Mesendoderm (in vitro differentiated cells): ENCODE measurements at regions not wholly inside any gene's neighbourhood (a gene's known extent, or its start where the extent isn't known, plus 50 kb on each side); places are given as distances from the start of the nearest gene placed in this dataset.

Experiments
- DNase-seq: peaks from one replicate; pipeline ENCODE4 v3.0.0; 2013
- H2AK5ac ChIP-seq: 2 replicates; pipeline ENCODE4 v1.6.1; 2013; ENCODE audit warnings: low read length, inconsistent platforms
- H2BK120ac ChIP-seq: 2 replicates; pipeline ENCODE4 v1.6.1; 2013; ENCODE audit warnings: low read depth, mild to moderate bottlenecking, low read length, moderate library complexity, mixed read lengths
- H2BK15ac ChIP-seq: replicated peaks from 2 replicates; pipeline ENCODE4 v1.6.1; 2013; ENCODE audit warnings: low read depth, mild to moderate bottlenecking, moderate library complexity
- H2BK5ac ChIP-seq: 2 replicates; pipeline ENCODE4 v1.6.1; 2013; ENCODE audit warnings: low read length, inconsistent platforms
- H3K18ac ChIP-seq: 2 replicates; pipeline ENCODE4 v1.6.1; 2013; ENCODE audit warnings: mild to moderate bottlenecking, low read length, mixed read lengths
- H3K23ac ChIP-seq: one replicate; pipeline ENCODE4 v1.6.1; 2013; ENCODE audit warnings: low read length
- H3K27ac ChIP-seq: 2 replicates; pipeline ENCODE4 v1.5.1; 2013; ENCODE audit warnings: low read depth, mild to moderate bottlenecking, inconsistent platforms, low read length, moderate library complexity
- H3K27me3 ChIP-seq: 2 replicates; pipeline ENCODE4 v1.6.1; 2013; ENCODE audit warnings: low read length, control low read depth, mild to moderate bottlenecking, inconsistent platforms; ENCODE audit not compliant: insufficient read depth, poor library complexity
- H3K36me3 ChIP-seq: 2 replicates; pipeline ENCODE4 v1.6.1; 2013; ENCODE audit warnings: low read length, inconsistent platforms; ENCODE audit not compliant: control insufficient read depth, insufficient read depth
- H3K4ac ChIP-seq: one replicate; pipeline ENCODE4 v1.6.1; 2013; ENCODE audit warnings: low read depth, mild to moderate bottlenecking, low read length, moderate library complexity
- H3K4me1 ChIP-seq: 2 replicates; pipeline ENCODE4 v1.6.1; 2013; ENCODE audit warnings: low read depth, low read length, inconsistent platforms; ENCODE audit not compliant: control insufficient read depth
- H3K4me2 ChIP-seq: 2 replicates; pipeline ENCODE4 v1.6.1; 2013; ENCODE audit warnings: low read length
- H3K4me3 ChIP-seq: 2 replicates; pipeline ENCODE4 v1.5.1; 2013; ENCODE audit warnings: mild to moderate bottlenecking, low read length
- H3K56ac ChIP-seq: one replicate; pipeline ENCODE4 v1.6.1; 2013; ENCODE audit warnings: low read length
- H3K79me1 ChIP-seq: 2 replicates; pipeline ENCODE4 v1.6.1; 2013; ENCODE audit warnings: low read length, inconsistent platforms
- H3K79me2 ChIP-seq: 2 replicates; pipeline ENCODE4 v1.6.1; 2013; ENCODE audit warnings: mild to moderate bottlenecking, low read length; ENCODE audit not compliant: control insufficient read depth, insufficient read depth
- H3K9ac ChIP-seq: 2 replicates; pipeline ENCODE4 v1.6.1; 2013; ENCODE audit warnings: low read length, inconsistent platforms
- H4K5ac ChIP-seq: one replicate; pipeline ENCODE4 v1.6.1; 2013; ENCODE audit warnings: low read length
- H4K8ac ChIP-seq: one replicate; pipeline ENCODE4 v1.6.1; 2013; ENCODE audit warnings: low read depth, mild to moderate bottlenecking, control low read depth, low read length, moderate library complexity
- WGBS: extraction: QIAGEN DNeasy Blood & Tissue Kit; methylation state at CpG from one replicate; pipeline ENCODE4 v1.1.7; 2013; ENCODE audit warnings: low lambda C conversion rate, missing lambda C conversion rate; ENCODE audit not compliant: insufficient coverage; ENCODE audit errors: extremely low coverage; 5-methylcytosine and 5-hydroxymethylcytosine counted together

GRCh38 chr11:92779746-92780145, 189.7 kb upstream of the MTNR1B start:
- Histone ChIP-seq H2BK120ac (no peak overlapping the region), H4K5ac (no peak overlapping the region), H4K8ac (no peak overlapping the region), H3K36me3 (no peaks in the 10 kb centered on the region), H2BK15ac (no peak overlapping the region), H3K79me2 (no peaks in the 10 kb centered on the region), H3K23ac (no peak overlapping the region), H2AK5ac (no peak overlapping the region), H3K27ac (no peak overlapping the region), H3K4me1 (peaks cover 3% of the 10 kb centered on the region), H3K4me3 (no peak overlapping the region), H3K4ac (no peak overlapping the region), H3K27me3 (no peaks in the 10 kb centered on the region), H3K56ac (no peak overlapping the region), H3K18ac (no peak overlapping the region), H3K9ac (no peak overlapping the region), H3K79me1 (no peaks in the 10 kb centered on the region), H2BK5ac (no peak overlapping the region), H3K4me2 (no peak overlapping the region)
- DNase-seq, result no peak
- no CpG with 5 or more reads among the region's 5 CpGs for WGBS

GRCh38 chr11:92781151-92781550, 188.3 kb upstream of the MTNR1B start:
- no peaks in the 10 kb centered on the region for H3K36me3 ChIP-seq

GRCh38 chr11:92782806-92783205, 186.6 kb upstream of the MTNR1B start:
- H3K4me3 ChIP-seq, result no peak overlapping the region
- no peak overlapping the region for H2BK5ac ChIP-seq
- H3K23ac ChIP-seq, result no peak overlapping the region
- H3K27ac ChIP-seq, result no peak overlapping the region
- H3K4me1 ChIP-seq, result peaks cover 3% of the 10 kb centered on the region
- DNase-seq, result no peak
- no peak overlapping the region for H4K5ac ChIP-seq
- H3K4me2 ChIP-seq, result no peak overlapping the region
- H2AK5ac ChIP-seq, result no peak overlapping the region
- WGBS, result no CpG with 5 or more reads among the region's 5 CpGs
- H3K36me3 ChIP-seq, result no peaks in the 10 kb centered on the region
- H3K18ac ChIP-seq, result no peak overlapping the region
- H2BK15ac ChIP-seq, result no peak overlapping the region
- H3K79me2 ChIP-seq, result no peaks in the 10 kb centered on the region
- H4K8ac ChIP-seq, result no peak overlapping the region
- H3K56ac ChIP-seq, result no peak overlapping the region
- H3K4ac ChIP-seq, result no peak overlapping the region
- no peaks in the 10 kb centered on the region for H3K27me3 ChIP-seq
- H3K9ac ChIP-seq, result no peak overlapping the region
- no peaks in the 10 kb centered on the region for H3K79me1 ChIP-seq
- H2BK120ac ChIP-seq, result no peak overlapping the region

More at GRCh38 chr11:92781151-92781550, 188.3 kb upstream of the MTNR1B start:
- no peak overlapping the region for H3K27ac ChIP-seq
- no peak overlapping the region for H3K18ac ChIP-seq
- no peaks in the 10 kb centered on the region for H3K79me2 ChIP-seq
- H3K27me3 ChIP-seq, result no peaks in the 10 kb centered on the region
- H2BK5ac ChIP-seq, result no peak overlapping the region
- H2BK120ac ChIP-seq, result no peak overlapping the region
- H3K79me1 ChIP-seq, result no peaks in the 10 kb centered on the region
- DNase-seq, result no peak
- H2AK5ac ChIP-seq, result no peak overlapping the region
- no peak overlapping the region for H2BK15ac ChIP-seq
- no peak overlapping the region for H3K56ac ChIP-seq
- H3K9ac ChIP-seq, result no peak overlapping the region
- no peak overlapping the region for H3K23ac ChIP-seq
- no peak overlapping the region for H3K4me2 ChIP-seq
- H3K4me3 ChIP-seq, result no peak overlapping the region
- no CpG with 5 or more reads among the region's 8 CpGs for WGBS
- peaks cover 3% of the 10 kb centered on the region for H3K4me1 ChIP-seq
- no peak overlapping the region for H4K5ac ChIP-seq
- no peak overlapping the region for H3K4ac ChIP-seq
- H4K8ac ChIP-seq, result no peak overlapping the region

- H2AK5ac ChIP-seq, result no peak overlapping the region
- no peak overlapping the region for H3K23ac ChIP-seq
- no CpG with 5 or more reads among the region's 6 CpGs for WGBS
Observed at GRCh38 chr11:92784331-92784730, 185.1 kb upstream of the MTNR1B start.

GRCh38 chr11:92787638-92788037, 181.8 kb upstream of the MTNR1B start:
- no peak for DNase-seq
- H3K18ac ChIP-seq, result no peak overlapping the region
- no peak overlapping the region for H3K4me3 ChIP-seq
- whole genome bisulfite sequencing, result no CpG with 5 or more reads among the region's 2 CpGs
- no peak overlapping the region for H3K27ac ChIP-seq
- no peak overlapping the region for H3K9ac ChIP-seq
- H3K4me1 ChIP-seq, result peaks cover under 1% of the 10 kb centered on the region
- H2AK5ac ChIP-seq, result no peak overlapping the region
- no peaks in the 10 kb centered on the region for H3K27me3 ChIP-seq
- no peak overlapping the region for H2BK15ac ChIP-seq
- no peaks in the 10 kb centered on the region for H3K79me2 ChIP-seq
- no peak overlapping the region for H4K8ac ChIP-seq
- no peak overlapping the region for H3K4me2 ChIP-seq
- no peak overlapping the region for H2BK120ac ChIP-seq
- no peak overlapping the region for H2BK5ac ChIP-seq
- no peak overlapping the region for H3K56ac ChIP-seq
- no peak overlapping the region for H4K5ac ChIP-seq
- no peaks in the 10 kb centered on the region for H3K79me1 ChIP-seq
- no peaks in the 10 kb centered on the region for H3K36me3 ChIP-seq
- no peak overlapping the region for H3K4ac ChIP-seq
- no peak overlapping the region for H3K23ac ChIP-seq

More at GRCh38 chr11:92784331-92784730, 185.1 kb upstream of the MTNR1B start:
- no peak overlapping the region for H3K4ac ChIP-seq
- H2BK15ac ChIP-seq, result no peak overlapping the region
- H3K4me2 ChIP-seq, result no peak overlapping the region
- no peak overlapping the region for H3K18ac ChIP-seq
- no peak overlapping the region for H4K5ac ChIP-seq
- H3K4me1 ChIP-seq, result no peaks in the 10 kb centered on the region
- H4K8ac ChIP-seq, result no peak overlapping the region
- no peak overlapping the region for H2BK120ac ChIP-seq
- H3K79me1 ChIP-seq, result no peaks in the 10 kb centered on the region
- H3K79me2 ChIP-seq, result no peaks in the 10 kb centered on the region
- no peak overlapping the region for H3K56ac ChIP-seq
- no peak overlapping the region for H3K9ac ChIP-seq
- H2BK5ac ChIP-seq, result no peak overlapping the region
- no peak overlapping the region for H3K4me3 ChIP-seq
- H3K27me3 ChIP-seq, result no peaks in the 10 kb centered on the region
- no peak overlapping the region for H3K27ac ChIP-seq
- no peak for DNase-seq
- H3K36me3 ChIP-seq, result no peaks in the 10 kb centered on the region

- Histone ChIP-seq H2BK120ac (no peak overlapping the region), H3K18ac (no peak overlapping the region), H3K36me3 (no peaks in the 10 kb centered on the region), H3K56ac (no peak overlapping the region), H4K8ac (no peak overlapping the region), H2BK15ac (no peak overlapping the region), H3K79me2 (no peaks in the 10 kb centered on the region), H3K4me2 (no peak overlapping the region), H3K4ac (no peak overlapping the region), H3K23ac (no peak overlapping the region), H3K79me1 (no peaks in the 10 kb centered on the region), H3K4me1 (peaks cover 4% of the 10 kb centered on the region), H3K9ac (no peak overlapping the region), H3K27me3 (no peaks in the 10 kb centered on the region), H4K5ac (no peak overlapping the region), H3K27ac (no peak overlapping the region), H3K4me3 (no peak overlapping the region), H2BK5ac (no peak overlapping the region), H2AK5ac (no peak overlapping the region)
- no peak for DNase-seq
- WGBS, result no CpG with 5 or more reads among the region's 9 CpGs
Observed at GRCh38 chr11:92789761-92790160, 179.7 kb upstream of the MTNR1B start.
